GM23338 (cell line): ENCODE measurements at regions not wholly inside any gene's neighbourhood (a gene's known extent, or its start where the extent isn't known, plus 50 kb on each side); places are given as distances from the start of the nearest gene placed in this dataset.

Experiments used
- CREB1 ChIP-seq: fragments of 250-450 bp; sonication (Bioruptor Pico); IDR thresholded peaks from 2 replicates; pipeline ENCODE4 v1.5.0; 2020; ENCODE audit warnings: low read depth, mild to moderate bottlenecking, moderate library complexity
- CTCF ChIP-seq, 2 experiments: fragments of 200-600 bp in 1 of 2; sonication (generic) in 1 of 2; conservative IDR thresholded peaks; 2 replicates each; pipeline versions ENCODE4 v1.5.1 to v1.6.1; 2016 to 2017; ENCODE audit warnings: antibody characterized with exemption in 2 of 2, low read depth in 2 of 2, mild to moderate bottlenecking in 2 of 2, moderate library complexity in 1 of 2
- EZH2 ChIP-seq: fragments of 200-600 bp; sonication (generic); IDR thresholded peaks from one replicate; pipeline ENCODE4 v1.8.0; 2017; ENCODE audit warnings: antibody characterized with exemption, mild to moderate bottlenecking, low read depth; ENCODE audit not compliant: unreplicated experiment
- POLR2AphosphoS5 ChIP-seq: IDR thresholded peaks from 2 replicates; pipeline ENCODE4 v1.6.1; 2016; ENCODE audit warnings: antibody characterized with exemption, low read depth

DNA sequence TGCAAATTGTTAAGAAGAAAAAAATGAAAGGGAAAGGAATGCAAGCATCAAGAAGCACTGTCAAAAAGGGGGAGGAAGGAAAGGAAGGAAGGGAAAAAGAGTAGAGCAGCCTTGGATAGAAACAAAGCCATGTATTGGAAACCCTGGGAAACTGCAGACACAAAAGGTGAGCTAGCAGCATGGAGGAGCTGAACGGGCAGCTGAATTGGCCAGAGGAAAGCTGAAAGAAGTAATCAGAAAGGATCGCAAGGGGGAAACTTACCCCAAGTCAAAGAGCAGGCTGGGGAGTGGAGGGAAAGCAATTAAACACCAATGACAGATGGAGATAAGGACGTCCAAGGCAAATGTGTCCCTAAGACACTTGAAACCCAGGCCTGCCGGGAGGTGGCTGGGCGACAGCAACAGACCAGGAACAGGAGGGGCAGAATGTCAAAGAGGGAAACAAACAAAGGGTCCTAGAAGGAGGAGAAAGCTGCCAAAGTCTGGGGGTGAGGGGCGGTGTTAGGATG lies 93.8 kb upstream of the SVIL start:
- TF ChIP-seq CTCF (conservative IDR thresholded peaks at IDR 0.05; ENCODE audit: low read depth in 2 of 2): no peak
- TF ChIP-seq POLR2AphosphoS5: no peak
- TF ChIP-seq CREB1 (CRISPR knock-in tag): no peak
- TF ChIP-seq EZH2: no peak
